ENCODE measurements at regions not wholly inside any gene's neighbourhood (a gene's known extent, or its start where the extent isn't known, plus 50 kb on each side); places are given as distances from the start of the nearest gene placed in this dataset.

DNA sequence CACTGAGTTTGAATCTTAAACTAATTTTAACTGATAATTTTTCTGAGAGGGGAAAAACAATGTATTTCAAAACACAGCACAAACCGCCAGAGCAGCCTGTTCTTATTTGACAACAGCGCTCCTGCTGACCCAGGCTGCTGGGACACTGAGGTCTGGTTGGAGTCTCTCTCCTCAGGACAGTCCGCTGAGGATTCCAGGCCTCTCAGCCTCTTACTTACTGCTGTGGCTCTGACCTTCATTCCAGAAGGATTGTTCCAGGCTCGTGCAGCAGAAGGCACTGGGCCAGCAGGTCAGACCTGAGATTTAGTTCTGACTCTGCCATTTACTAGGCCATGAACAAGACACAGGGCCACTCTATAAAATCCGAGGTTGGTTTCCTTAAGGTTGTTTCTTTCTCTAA lies 393.6 kb downstream of the TDRD3 start:
- no peak overlapping the region for H3K4me3 ChIP-seq (ENCODE audit: control insufficient read depth, low read depth, low read length)
- no peak for DNase-seq (ENCODE audit: low read depth)
- TF ChIP-seq, protein P1, sequence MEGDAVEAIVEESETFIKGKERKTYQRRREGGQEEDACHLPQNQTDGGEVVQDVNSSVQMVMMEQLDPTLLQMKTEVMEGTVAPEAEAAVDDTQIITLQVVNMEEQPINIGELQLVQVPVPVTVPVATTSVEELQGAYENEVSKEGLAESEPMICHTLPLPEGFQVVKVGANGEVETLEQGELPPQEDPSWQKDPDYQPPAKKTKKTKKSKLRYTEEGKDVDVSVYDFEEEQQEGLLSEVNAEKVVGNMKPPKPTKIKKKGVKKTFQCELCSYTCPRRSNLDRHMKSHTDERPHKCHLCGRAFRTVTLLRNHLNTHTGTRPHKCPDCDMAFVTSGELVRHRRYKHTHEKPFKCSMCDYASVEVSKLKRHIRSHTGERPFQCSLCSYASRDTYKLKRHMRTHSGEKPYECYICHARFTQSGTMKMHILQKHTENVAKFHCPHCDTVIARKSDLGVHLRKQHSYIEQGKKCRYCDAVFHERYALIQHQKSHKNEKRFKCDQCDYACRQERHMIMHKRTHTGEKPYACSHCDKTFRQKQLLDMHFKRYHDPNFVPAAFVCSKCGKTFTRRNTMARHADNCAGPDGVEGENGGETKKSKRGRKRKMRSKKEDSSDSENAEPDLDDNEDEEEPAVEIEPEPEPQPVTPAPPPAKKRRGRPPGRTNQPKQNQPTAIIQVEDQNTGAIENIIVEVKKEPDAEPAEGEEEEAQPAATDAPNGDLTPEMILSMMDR (conservative IDR thresholded peaks at IDR 0.05; ENCODE audit: control insufficient read depth, insufficient read depth, low read depth, low read length): no peak

DNA sequence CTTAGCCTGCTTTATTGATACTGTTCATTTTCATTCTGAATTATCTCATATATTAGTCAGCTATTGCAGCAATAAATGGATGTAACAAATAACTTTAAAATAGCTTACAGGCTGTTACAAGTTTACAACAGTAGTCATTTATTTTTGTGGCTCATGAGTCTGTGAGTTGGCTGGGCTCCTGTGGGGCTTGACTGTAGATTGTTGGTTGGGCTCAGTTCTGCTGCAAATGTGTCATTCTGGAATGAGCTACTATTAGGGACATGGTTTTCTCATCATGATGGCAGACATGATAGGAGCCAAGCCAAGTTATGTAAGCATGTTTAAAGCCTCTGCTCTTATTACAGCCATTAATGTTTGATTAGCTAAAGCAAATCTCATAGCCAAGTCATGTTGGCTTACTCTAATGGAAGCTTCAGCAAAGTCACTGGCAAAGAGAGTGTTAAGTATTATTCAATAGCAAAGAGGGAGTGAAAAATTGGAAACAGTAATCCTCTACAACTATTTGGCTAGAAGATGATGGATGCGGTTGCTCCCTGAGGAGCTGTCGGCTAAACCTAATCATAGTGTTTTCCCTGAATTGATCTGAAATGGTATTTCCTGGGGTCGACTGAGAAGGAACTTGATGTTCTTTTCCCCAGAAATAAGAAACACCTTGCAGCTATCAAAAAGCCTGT lies 391.3 kb downstream of the TDRD3 start:
- peak; percentile 2 for DNase-seq (ENCODE audit: low read depth)
- no peak overlapping the region for H3K4me3 ChIP-seq (ENCODE audit: control insufficient read depth, low read depth, low read length)
- TF ChIP-seq, protein P1 (conservative IDR thresholded peaks at IDR 0.05; ENCODE audit: control insufficient read depth, insufficient read depth, low read depth, low read length): no peak

DNA sequence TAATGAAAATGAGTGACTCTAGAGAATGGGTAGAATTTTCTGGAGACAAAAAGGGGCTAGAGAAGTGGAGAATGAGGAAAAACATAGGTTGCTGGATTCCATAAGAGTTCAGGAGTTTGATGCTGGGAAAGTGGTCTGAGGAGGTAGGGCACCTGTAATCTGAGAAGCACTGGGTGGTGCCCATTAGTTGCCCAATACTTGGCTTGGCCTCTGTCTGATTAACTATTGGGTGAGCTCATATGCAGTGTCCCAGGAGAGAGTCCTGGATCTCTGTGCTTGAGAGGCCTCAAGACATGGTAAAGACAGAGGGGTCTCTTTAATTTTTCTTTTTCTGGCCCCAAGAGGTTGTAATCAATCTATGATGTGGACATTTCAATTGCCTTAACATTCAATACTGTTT lies 390.1 kb downstream of the TDRD3 start:
- no peak for DNase-seq (ENCODE audit: low read depth)
- H3K4me3 ChIP-seq (ENCODE audit: control insufficient read depth, low read depth, low read length): no peak overlapping the region
- TF ChIP-seq, protein P1 (conservative IDR thresholded peaks at IDR 0.05; ENCODE audit: control insufficient read depth, insufficient read depth, low read depth, low read length): no peak

DNA sequence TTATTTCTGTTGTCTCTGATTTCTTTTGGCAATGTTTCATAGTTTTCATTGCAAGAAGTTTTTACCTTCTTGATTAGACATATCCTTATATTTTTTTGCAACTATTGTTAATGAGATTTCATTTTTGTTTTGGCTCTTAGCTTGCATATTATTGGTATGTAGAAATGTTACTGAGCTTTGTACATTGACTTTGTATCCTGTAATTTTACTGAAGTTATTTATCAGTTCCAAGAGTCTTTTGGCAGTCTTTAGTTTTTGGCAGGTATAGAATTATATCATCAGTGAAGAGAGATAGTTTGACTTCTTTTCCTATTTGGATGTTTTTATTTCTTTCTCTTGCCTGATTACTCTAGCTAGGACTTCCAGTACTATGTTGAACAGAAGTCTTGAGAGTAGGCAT lies 375.7 kb downstream of the TDRD3 start:
- H3K4me3 ChIP-seq (ENCODE audit: control insufficient read depth, low read depth, low read length): no peak overlapping the region
- DNase-seq (ENCODE audit: low read depth): no peak

DNA sequence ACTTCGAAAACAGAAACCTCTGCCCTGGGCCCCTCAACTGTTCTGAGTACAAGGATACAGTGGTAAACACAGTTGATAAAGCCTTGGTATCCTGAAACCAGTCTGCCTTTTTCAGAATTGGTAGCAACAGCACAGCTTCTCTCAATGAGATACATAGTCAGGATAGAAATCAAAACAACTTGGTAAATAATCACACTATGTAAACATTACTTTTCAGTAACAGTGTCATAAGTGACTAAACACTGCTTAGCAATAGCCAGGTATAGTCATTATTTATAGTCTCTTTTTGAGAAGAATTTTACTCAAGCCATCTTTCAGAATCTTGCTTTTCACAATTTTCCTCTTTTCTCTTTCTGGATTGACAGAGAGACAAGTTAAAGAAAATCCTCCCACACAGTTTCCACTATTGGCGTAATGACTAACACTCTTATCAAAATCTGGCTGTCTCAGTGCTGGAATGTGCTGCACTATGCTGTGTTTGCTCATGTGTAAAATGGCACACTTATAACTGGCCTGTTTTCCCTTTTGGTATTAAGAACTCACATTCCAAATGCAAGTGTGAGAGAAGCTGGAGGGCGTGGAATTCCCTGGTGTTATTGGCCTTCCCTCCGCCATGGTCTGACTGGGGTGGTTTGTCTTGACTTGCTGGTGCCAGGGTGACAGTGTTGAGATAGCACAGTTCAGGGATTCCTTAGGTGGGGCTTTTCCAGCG lies 368.8 kb downstream of the TDRD3 start:
- H3K4me3 ChIP-seq (ENCODE audit: control insufficient read depth, low read depth, low read length): no peak overlapping the region
- TF ChIP-seq, protein P1 (conservative IDR thresholded peaks at IDR 0.05; ENCODE audit: control insufficient read depth, insufficient read depth, low read depth, low read length): no peak
- DNase-seq (ENCODE audit: low read depth): no peak

More for the DNA sequence above, 375.7 kb downstream of the TDRD3 start:
- TF ChIP-seq, protein P1 (conservative IDR thresholded peaks at IDR 0.05; ENCODE audit: control insufficient read depth, insufficient read depth, low read depth, low read length): no peak

DNA sequence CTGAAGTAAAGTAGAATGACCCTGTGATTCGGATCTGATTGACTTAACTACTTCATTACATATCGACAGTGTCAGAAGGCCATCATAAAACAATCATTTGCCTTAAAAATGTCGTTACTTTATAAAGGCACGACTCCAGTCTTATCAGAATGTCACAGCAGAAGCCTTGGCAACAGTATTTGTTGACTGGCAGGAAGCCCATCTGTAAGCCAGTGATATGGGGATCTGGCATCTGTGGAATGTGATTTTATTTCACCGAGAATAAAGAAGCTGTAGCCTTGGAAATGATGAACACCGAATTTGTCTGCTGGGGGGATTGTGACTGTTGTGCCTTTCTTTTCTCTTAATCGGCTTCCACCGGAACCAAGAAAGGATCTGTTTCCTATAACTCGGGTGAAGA lies 362.5 kb downstream of the TDRD3 start:
- TF ChIP-seq, protein P1 (conservative IDR thresholded peaks at IDR 0.05; ENCODE audit: control insufficient read depth, insufficient read depth, low read depth, low read length): no peak
- H3K4me3 ChIP-seq (ENCODE audit: control insufficient read depth, low read depth, low read length): no peak overlapping the region
- DNase-seq (ENCODE audit: low read depth): no peak
